H1 (cell line): ENCODE measurements at regions not wholly inside any gene's neighbourhood (a gene's known extent, or its start where the extent isn't known, plus 50 kb on each side); places are given as distances from the start of the nearest gene placed in this dataset.

Source experiments
- CTCF ChIA-PET: fragments of 300-600 bp; sonication (Branson Sonifier 250); formaldehyde crosslinking; loops from one replicate; lab custom pipeline; 2021; ENCODE audit not compliant: partially characterized antibody; lab: Charles Lee
- POLR2A ChIA-PET: fragments of 300-600 bp; sonication (Branson Sonifier 250); formaldehyde crosslinking; loops from one replicate; lab custom pipeline; 2021; ENCODE audit warnings: inconsistent platforms; ENCODE audit not compliant: partially characterized antibody; lab: Charles Lee
- DNase-seq, 2 experiments: peaks; one replicate each; pipeline versions ENCODE4 v3.0.0 to v3.0.0-alpha.2; 2010 to 2022; ENCODE audit warnings: low spot score in 2 of 2, low read depth in 1 of 2, mixed read lengths in 1 of 2
- FAIRE-seq: peaks from 2 replicates; lab custom pipeline; 2011; peaks lifted over from hg19 to GRCh38; lab: Jason Lieb, UNC
- H2AFZ ChIP-seq: 2 replicates; pipeline ENCODE4 v1.8.1; 2012; ENCODE audit warnings: low read length, inconsistent platforms
- H2AK5ac ChIP-seq: 2 replicates; pipeline ENCODE4 v1.6.1; 2013; ENCODE audit warnings: low read depth, low read length
- H2BK120ac ChIP-seq: replicated peaks from 2 replicates; pipeline ENCODE3; 2013; ENCODE audit warnings: low read depth, low read length, inconsistent platforms
- H2BK12ac ChIP-seq: 2 replicates; pipeline ENCODE4 v1.6.1; 2013; ENCODE audit warnings: low read depth, low read length
- H2BK15ac ChIP-seq: 2 replicates; pipeline ENCODE4 v1.6.1; 2013; ENCODE audit warnings: low read length
- H2BK20ac ChIP-seq: 2 replicates; pipeline ENCODE4 v1.6.1; 2013; ENCODE audit warnings: low read length
- H2BK5ac ChIP-seq: 2 replicates; pipeline ENCODE4 v1.6.1; 2013; ENCODE audit warnings: low read depth, low read length
- H3K14ac ChIP-seq: 2 replicates; pipeline ENCODE4 v1.6.1; 2013; ENCODE audit warnings: inconsistent platforms; ENCODE audit not compliant: insufficient read length
- H3K18ac ChIP-seq: 2 replicates; pipeline ENCODE4 v1.6.1; 2013; ENCODE audit warnings: low read length; ENCODE audit errors: extremely low read depth
- H3K23ac ChIP-seq: 2 replicates; pipeline ENCODE4 v1.6.1; 2013; ENCODE audit warnings: inconsistent platforms; ENCODE audit not compliant: insufficient read length
- H3K23me2 ChIP-seq: 2 replicates; pipeline ENCODE4 v1.6.1; 2013; ENCODE audit warnings: low read depth, low read length
- H3K27ac ChIP-seq: 2 replicates; pipeline ENCODE4 v1.6.1; 2011; ENCODE audit warnings: low read depth, low read length, inconsistent platforms
- H3K27me3 ChIP-seq, 4 experiments: replicated peaks in 1 of 4; 1 replicate in 1 of 4; 2 replicates in 3 of 4; pipeline versions ENCODE4 v1.6.1 to v1.8.1; 2011 to 2013; ENCODE audit warnings: low read length in 3 of 4, mild to moderate bottlenecking in 3 of 4, inconsistent platforms in 2 of 4, mixed read lengths in 2 of 4, moderate library complexity in 1 of 4; ENCODE audit not compliant: control insufficient read depth in 3 of 4, insufficient read depth in 3 of 4; ENCODE audit errors: extremely low read depth in 1 of 4
- H3K36me3 ChIP-seq, 4 experiments: 2 replicates each; pipeline versions ENCODE4 v1.6.1 to v1.8.1; 2011 to 2013; ENCODE audit warnings: mild to moderate bottlenecking in 4 of 4, low read length in 3 of 4, moderate library complexity in 2 of 4, control low read depth in 1 of 4, inconsistent platforms in 1 of 4; ENCODE audit not compliant: insufficient read depth in 4 of 4, control insufficient read depth in 2 of 4
- H3K4ac ChIP-seq: replicated peaks from 2 replicates; pipeline ENCODE3; 2013; ENCODE audit warnings: low read length, low read depth, mixed read lengths, inconsistent platforms; ENCODE audit not compliant: insufficient read length
- H3K4me1 ChIP-seq, 4 experiments: replicated peaks in 1 of 4; 1 replicate in 1 of 4; 2 replicates in 3 of 4; pipeline versions ENCODE4 v1.6.1 to v1.8.1; 2011 to 2013; ENCODE audit warnings: low read length in 3 of 4, inconsistent platforms in 2 of 4, mixed read lengths in 1 of 4; ENCODE audit not compliant: insufficient read depth in 4 of 4, control insufficient read depth in 3 of 4
- H3K4me2 ChIP-seq, 2 experiments: 2 replicates each; pipeline versions ENCODE4 v1.6.1 to v1.8.1; 2011 to 2013; ENCODE audit warnings: low read depth in 2 of 2, low read length in 2 of 2, control low read depth in 1 of 2, inconsistent platforms in 1 of 2, mild to moderate bottlenecking in 1 of 2; ENCODE audit not compliant: insufficient read depth in 1 of 2
- H3K4me3 ChIP-seq, 4 experiments: fragments of 200-600, 300-600 bp in 1 of 4; sonication (generic), shearing (Covaris generic), sonication (Bioruptor Twin) in 1 of 4; 2 replicates each; pipeline versions ENCODE4 v1.5.1 to v1.8.1; 2011 to 2016; ENCODE audit warnings: low read length in 4 of 4, low read depth in 3 of 4, control low read depth in 2 of 4, inconsistent platforms in 2 of 4, mild to moderate bottlenecking in 2 of 4, mixed read lengths in 1 of 4, moderate library complexity in 1 of 4; ENCODE audit not compliant: insufficient read depth in 2 of 4; ENCODE audit errors: extremely low read depth in 1 of 4
- H3K56ac ChIP-seq: replicated peaks from 2 replicates; pipeline ENCODE3; 2013; ENCODE audit warnings: low read depth, mild to moderate bottlenecking, mixed read lengths, low read length, inconsistent platforms; ENCODE audit not compliant: insufficient read length
- H3K79me1 ChIP-seq: 2 replicates; pipeline ENCODE4 v1.6.1; 2013; ENCODE audit warnings: low read depth, low read length, control low read depth
- H3K79me2 ChIP-seq, 2 experiments: 2 replicates each; pipeline versions ENCODE4 v1.6.1 to v1.8.1; 2012 to 2013; ENCODE audit warnings: low read length in 2 of 2, mild to moderate bottlenecking in 2 of 2, inconsistent platforms in 1 of 2; ENCODE audit not compliant: insufficient read depth in 2 of 2, control insufficient read depth in 1 of 2
- H3K9ac ChIP-seq, 4 experiments: replicated peaks in 1 of 4; 1 replicate in 1 of 4; 2 replicates in 3 of 4; pipeline versions ENCODE4 v1.6.1 to v1.8.1; 2011 to 2013; ENCODE audit warnings: low read depth in 3 of 4, low read length in 3 of 4, control low read depth in 2 of 4, mild to moderate bottlenecking in 2 of 4, moderate library complexity in 2 of 4, inconsistent platforms in 1 of 4; ENCODE audit errors: extremely low read depth in 1 of 4
- H3K9me3 ChIP-seq, 2 experiments: 2 replicates each; pipeline versions ENCODE4 v1.6.1 to v1.8.1; 2012 to 2013; ENCODE audit warnings: mild to moderate bottlenecking in 2 of 2, moderate library complexity in 2 of 2, control low read depth in 1 of 2, inconsistent platforms in 1 of 2, low read depth in 1 of 2, low read length in 1 of 2, mixed read lengths in 1 of 2; ENCODE audit not compliant: insufficient read depth in 2 of 2
- H4K20me1 ChIP-seq, 2 experiments: replicated peaks in 1 of 2; 2 replicates each; pipeline versions ENCODE3 to v1.8.1; 2011 to 2013; ENCODE audit warnings: inconsistent platforms in 2 of 2, low read length in 2 of 2, mild to moderate bottlenecking in 1 of 2; ENCODE audit not compliant: insufficient read depth in 2 of 2, control insufficient read depth in 1 of 2
- H4K5ac ChIP-seq: 2 replicates; pipeline ENCODE4 v1.6.1; 2013; ENCODE audit warnings: low read length, low read depth, mixed read lengths, inconsistent platforms; ENCODE audit not compliant: insufficient read length
- H4K8ac ChIP-seq: 2 replicates; pipeline ENCODE4 v1.8.0; 2013; ENCODE audit warnings: mild to moderate bottlenecking, moderate library complexity, low read length, inconsistent platforms; ENCODE audit not compliant: insufficient read depth; ENCODE audit errors: extremely low read depth
- H4K91ac ChIP-seq: replicated peaks from 2 replicates; pipeline ENCODE3; 2013; ENCODE audit warnings: low read length, mixed read lengths, inconsistent platforms; ENCODE audit not compliant: insufficient read length
- ZNF274 ChIP-seq: IDR thresholded peaks from 2 replicates; pipeline ENCODE4 v1.7.0; 2012; ENCODE audit warnings: low read length, borderline replicate concordance; ENCODE audit errors: extremely low read depth
- WGBS, 2 experiments: shearing (Covaris generic) in 1 of 2; methylation state at CpG; one replicate each; pipeline versions ENCODE4 v1.1.6 to v1.1.7; 2013 to 2015; ENCODE audit warnings: low lambda C conversion rate in 2 of 2, mixed read lengths in 2 of 2, inconsistent platforms in 1 of 2, low coverage in 1 of 2, missing lambda C conversion rate in 1 of 2; ENCODE audit not compliant: insufficient replicate concordance in 2 of 2, insufficient coverage in 1 of 2, insufficient read length in 1 of 2; ENCODE audit errors: extremely low coverage in 1 of 2, missing lambda C conversion rate in 1 of 2; 5-methylcytosine and 5-hydroxymethylcytosine counted together

DNA sequence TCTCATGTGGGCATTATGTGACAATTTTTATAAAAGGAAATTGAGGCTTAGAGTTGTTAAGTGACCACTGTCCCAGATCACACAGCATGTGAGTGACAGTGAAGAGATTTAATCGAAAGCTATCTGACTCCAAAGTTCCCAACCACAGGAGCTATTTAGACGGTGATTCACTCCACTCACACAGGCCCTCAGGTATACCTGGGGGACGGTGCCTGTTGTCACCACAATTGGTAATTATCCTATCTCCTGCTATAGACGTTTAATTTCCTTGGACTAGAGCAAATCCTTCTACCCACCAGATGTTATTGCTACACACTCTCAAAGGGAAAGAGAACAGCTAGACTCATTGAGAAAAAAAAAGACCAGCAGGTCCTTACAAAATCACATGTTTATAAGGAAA, 145.5 kb downstream of the KLF6 start:
- no peak for FAIRE-seq

More for the DNA sequence above, 145.5 kb downstream of the KLF6 start:
- Histone ChIP-seq H3K79me1 (no peaks in the 10 kb centered on the region), H2BK15ac (no peak overlapping the region), H3K4me2 (no peak overlapping the region), H3K27me3 (no peaks in the 10 kb centered on the region), H4K91ac (no peak overlapping the region), H3K4me3 (no peak overlapping the region), H3K4ac (no peak overlapping the region), H2AFZ (no peak overlapping the region), H3K56ac (no peak overlapping the region), H3K36me3 (no peaks in the 10 kb centered on the region), H3K23me2 (no peaks in the 10 kb centered on the region), H2BK120ac (no peak overlapping the region), H4K8ac (no peak overlapping the region), H3K9me3 (no peaks in the 10 kb centered on the region), H3K14ac (no peak overlapping the region), H3K18ac (no peak overlapping the region), H2BK5ac (no peak overlapping the region), H3K9ac (no peak overlapping the region), H4K5ac (no peak overlapping the region), H4K20me1 (no peaks in the 10 kb centered on the region), H3K23ac (no peak overlapping the region), H2BK12ac (no peak overlapping the region), H3K79me2 (no peaks in the 10 kb centered on the region), H2AK5ac (no peak overlapping the region), H3K27ac (no peak overlapping the region), H3K4me1 (no peaks in the 10 kb centered on the region), H2BK20ac (no peak overlapping the region)
- DNase-seq, result no peak
- POLR2A ChIA-PET, result no interaction called here
- CTCF ChIA-PET, result interaction anchor here (1.0 kb wide), 1 partner anchor 11 kb away, joined by 4 read pairs; no protein-coding TSS in a partner anchor
- 92% methylated on average over 4 of the region's 4 CpGs; no CpG with 5 or more reads in 1 of the 2 experiments for WGBS, 2 experiments
- no peak for TF ChIP-seq ZNF274
